H1 (cell line): ENCODE measurements at regions not wholly inside any gene's neighbourhood (a gene's known extent, or its start where the extent isn't known, plus 50 kb on each side); places are given as distances from the start of the nearest gene placed in this dataset.

Source experiments
- CTCF ChIA-PET: fragments of 300-600 bp; sonication (Branson Sonifier 250); formaldehyde crosslinking; loops from one replicate; lab custom pipeline; 2021; ENCODE audit not compliant: partially characterized antibody; lab: Charles Lee
- POLR2A ChIA-PET: fragments of 300-600 bp; sonication (Branson Sonifier 250); formaldehyde crosslinking; loops from one replicate; lab custom pipeline; 2021; ENCODE audit warnings: inconsistent platforms; ENCODE audit not compliant: partially characterized antibody; lab: Charles Lee
- DNase-seq, 2 experiments: peaks; one replicate each; pipeline versions ENCODE4 v3.0.0 to v3.0.0-alpha.2; 2010 to 2022; ENCODE audit warnings: low spot score in 2 of 2, low read depth in 1 of 2, mixed read lengths in 1 of 2
- FAIRE-seq: peaks from 2 replicates; lab custom pipeline; 2011; peaks lifted over from hg19 to GRCh38; lab: Jason Lieb, UNC
- H2AFZ ChIP-seq: 2 replicates; pipeline ENCODE4 v1.8.1; 2012; ENCODE audit warnings: low read length, inconsistent platforms
- H2AK5ac ChIP-seq: 2 replicates; pipeline ENCODE4 v1.6.1; 2013; ENCODE audit warnings: low read depth, low read length
- H2BK120ac ChIP-seq: replicated peaks from 2 replicates; pipeline ENCODE3; 2013; ENCODE audit warnings: low read depth, low read length, inconsistent platforms
- H2BK12ac ChIP-seq: 2 replicates; pipeline ENCODE4 v1.6.1; 2013; ENCODE audit warnings: low read depth, low read length
- H2BK15ac ChIP-seq: 2 replicates; pipeline ENCODE4 v1.6.1; 2013; ENCODE audit warnings: low read length
- H2BK20ac ChIP-seq: 2 replicates; pipeline ENCODE4 v1.6.1; 2013; ENCODE audit warnings: low read length
- H2BK5ac ChIP-seq: 2 replicates; pipeline ENCODE4 v1.6.1; 2013; ENCODE audit warnings: low read depth, low read length
- H3K14ac ChIP-seq: 2 replicates; pipeline ENCODE4 v1.6.1; 2013; ENCODE audit warnings: inconsistent platforms; ENCODE audit not compliant: insufficient read length
- H3K18ac ChIP-seq: 2 replicates; pipeline ENCODE4 v1.6.1; 2013; ENCODE audit warnings: low read length; ENCODE audit errors: extremely low read depth
- H3K23ac ChIP-seq: 2 replicates; pipeline ENCODE4 v1.6.1; 2013; ENCODE audit warnings: inconsistent platforms; ENCODE audit not compliant: insufficient read length
- H3K23me2 ChIP-seq: 2 replicates; pipeline ENCODE4 v1.6.1; 2013; ENCODE audit warnings: low read depth, low read length
- H3K27ac ChIP-seq: 2 replicates; pipeline ENCODE4 v1.6.1; 2011; ENCODE audit warnings: low read depth, low read length, inconsistent platforms
- H3K27me3 ChIP-seq, 4 experiments: replicated peaks in 1 of 4; 1 replicate in 1 of 4; 2 replicates in 3 of 4; pipeline versions ENCODE4 v1.6.1 to v1.8.1; 2011 to 2013; ENCODE audit warnings: low read length in 3 of 4, mild to moderate bottlenecking in 3 of 4, inconsistent platforms in 2 of 4, mixed read lengths in 2 of 4, moderate library complexity in 1 of 4; ENCODE audit not compliant: control insufficient read depth in 3 of 4, insufficient read depth in 3 of 4; ENCODE audit errors: extremely low read depth in 1 of 4
- H3K36me3 ChIP-seq, 4 experiments: 2 replicates each; pipeline versions ENCODE4 v1.6.1 to v1.8.1; 2011 to 2013; ENCODE audit warnings: mild to moderate bottlenecking in 4 of 4, low read length in 3 of 4, moderate library complexity in 2 of 4, control low read depth in 1 of 4, inconsistent platforms in 1 of 4; ENCODE audit not compliant: insufficient read depth in 4 of 4, control insufficient read depth in 2 of 4
- H3K4ac ChIP-seq: replicated peaks from 2 replicates; pipeline ENCODE3; 2013; ENCODE audit warnings: low read length, low read depth, mixed read lengths, inconsistent platforms; ENCODE audit not compliant: insufficient read length
- H3K4me1 ChIP-seq, 4 experiments: replicated peaks in 1 of 4; 1 replicate in 1 of 4; 2 replicates in 3 of 4; pipeline versions ENCODE4 v1.6.1 to v1.8.1; 2011 to 2013; ENCODE audit warnings: low read length in 3 of 4, inconsistent platforms in 2 of 4, mixed read lengths in 1 of 4; ENCODE audit not compliant: insufficient read depth in 4 of 4, control insufficient read depth in 3 of 4
- H3K4me2 ChIP-seq, 2 experiments: 2 replicates each; pipeline versions ENCODE4 v1.6.1 to v1.8.1; 2011 to 2013; ENCODE audit warnings: low read depth in 2 of 2, low read length in 2 of 2, control low read depth in 1 of 2, inconsistent platforms in 1 of 2, mild to moderate bottlenecking in 1 of 2; ENCODE audit not compliant: insufficient read depth in 1 of 2
- H3K4me3 ChIP-seq, 4 experiments: fragments of 200-600, 300-600 bp in 1 of 4; sonication (generic), shearing (Covaris generic), sonication (Bioruptor Twin) in 1 of 4; 2 replicates each; pipeline versions ENCODE4 v1.5.1 to v1.8.1; 2011 to 2016; ENCODE audit warnings: low read length in 4 of 4, low read depth in 3 of 4, control low read depth in 2 of 4, inconsistent platforms in 2 of 4, mild to moderate bottlenecking in 2 of 4, mixed read lengths in 1 of 4, moderate library complexity in 1 of 4; ENCODE audit not compliant: insufficient read depth in 2 of 4; ENCODE audit errors: extremely low read depth in 1 of 4
- H3K56ac ChIP-seq: replicated peaks from 2 replicates; pipeline ENCODE3; 2013; ENCODE audit warnings: low read depth, mild to moderate bottlenecking, mixed read lengths, low read length, inconsistent platforms; ENCODE audit not compliant: insufficient read length
- H3K79me1 ChIP-seq: 2 replicates; pipeline ENCODE4 v1.6.1; 2013; ENCODE audit warnings: low read depth, low read length, control low read depth
- H3K79me2 ChIP-seq, 2 experiments: 2 replicates each; pipeline versions ENCODE4 v1.6.1 to v1.8.1; 2012 to 2013; ENCODE audit warnings: low read length in 2 of 2, mild to moderate bottlenecking in 2 of 2, inconsistent platforms in 1 of 2; ENCODE audit not compliant: insufficient read depth in 2 of 2, control insufficient read depth in 1 of 2
- H3K9ac ChIP-seq, 4 experiments: replicated peaks in 1 of 4; 1 replicate in 1 of 4; 2 replicates in 3 of 4; pipeline versions ENCODE4 v1.6.1 to v1.8.1; 2011 to 2013; ENCODE audit warnings: low read depth in 3 of 4, low read length in 3 of 4, control low read depth in 2 of 4, mild to moderate bottlenecking in 2 of 4, moderate library complexity in 2 of 4, inconsistent platforms in 1 of 4; ENCODE audit errors: extremely low read depth in 1 of 4
- H3K9me3 ChIP-seq, 2 experiments: 2 replicates each; pipeline versions ENCODE4 v1.6.1 to v1.8.1; 2012 to 2013; ENCODE audit warnings: mild to moderate bottlenecking in 2 of 2, moderate library complexity in 2 of 2, control low read depth in 1 of 2, inconsistent platforms in 1 of 2, low read depth in 1 of 2, low read length in 1 of 2, mixed read lengths in 1 of 2; ENCODE audit not compliant: insufficient read depth in 2 of 2
- H4K20me1 ChIP-seq, 2 experiments: replicated peaks in 1 of 2; 2 replicates each; pipeline versions ENCODE3 to v1.8.1; 2011 to 2013; ENCODE audit warnings: inconsistent platforms in 2 of 2, low read length in 2 of 2, mild to moderate bottlenecking in 1 of 2; ENCODE audit not compliant: insufficient read depth in 2 of 2, control insufficient read depth in 1 of 2
- H4K5ac ChIP-seq: 2 replicates; pipeline ENCODE4 v1.6.1; 2013; ENCODE audit warnings: low read length, low read depth, mixed read lengths, inconsistent platforms; ENCODE audit not compliant: insufficient read length
- H4K8ac ChIP-seq: 2 replicates; pipeline ENCODE4 v1.8.0; 2013; ENCODE audit warnings: mild to moderate bottlenecking, moderate library complexity, low read length, inconsistent platforms; ENCODE audit not compliant: insufficient read depth; ENCODE audit errors: extremely low read depth
- H4K91ac ChIP-seq: replicated peaks from 2 replicates; pipeline ENCODE3; 2013; ENCODE audit warnings: low read length, mixed read lengths, inconsistent platforms; ENCODE audit not compliant: insufficient read length
- BCL11A ChIP-seq, 2 experiments: IDR thresholded peaks; one replicate each; pipeline ENCODE4 v1.6.1; 2011; ENCODE audit warnings: low read depth in 2 of 2, low read length in 2 of 2, mild to moderate bottlenecking in 2 of 2
- CBX5 ChIP-seq: fragments of 300-800, 300-1000 bp; sonication (generic); IDR thresholded peaks from 2 replicates; pipeline ENCODE4 v1.7.1; 2016; ENCODE audit warnings: antibody characterized with exemption, low read length, low read depth
- CBX8 ChIP-seq: fragments of 300-800, 300-1000 bp; sonication (generic); IDR thresholded peaks from 2 replicates; pipeline ENCODE4 v1.7.1; 2016; ENCODE audit warnings: low read depth, low read length, borderline replicate concordance
- CEBPB ChIP-seq: IDR thresholded peaks from 2 replicates; pipeline ENCODE4 v1.6.1; 2012; ENCODE audit warnings: low read depth, low read length
- CREB1 ChIP-seq: IDR thresholded peaks from 2 replicates; pipeline ENCODE4 v1.6.1; 2012; ENCODE audit warnings: inconsistent platforms
- E2F6 ChIP-seq: IDR thresholded peaks from 2 replicates; pipeline ENCODE4 v1.6.1; 2012; ENCODE audit warnings: inconsistent platforms
- EGR1 ChIP-seq: IDR thresholded peaks from 2 replicates; pipeline ENCODE4 v1.6.1; 2011; ENCODE audit warnings: low read depth, low read length, borderline replicate concordance
- GTF2F1 ChIP-seq: IDR thresholded peaks from 2 replicates; pipeline ENCODE4 v1.6.1; 2012; ENCODE audit warnings: low read depth, low read length, improper control_type of control experiment, borderline replicate concordance
- PHF8 ChIP-seq: fragments of 200-600 bp; sonication (generic); conservative IDR thresholded peaks from 2 replicates; pipeline ENCODE4 v1.7.1; 2012; ENCODE audit warnings: low read depth, mild to moderate bottlenecking, inconsistent platforms, low read length, moderate library complexity
- POLR2AphosphoS5 ChIP-seq: IDR thresholded peaks from 2 replicates; pipeline ENCODE4 v1.6.1; 2011; ENCODE audit warnings: low read depth, low read length
- RBBP5 ChIP-seq: IDR thresholded peaks from 2 replicates; pipeline ENCODE4 v1.7.1; 2012; ENCODE audit warnings: low read depth, mild to moderate bottlenecking, inconsistent platforms, low read length, moderate library complexity, borderline replicate concordance
- RXRA ChIP-seq: IDR thresholded peaks from 2 replicates; pipeline ENCODE4 v1.6.1; 2011; ENCODE audit warnings: low read depth, mild to moderate bottlenecking, low read length, moderate library complexity; ENCODE audit not compliant: insufficient read depth
- SIRT6 ChIP-seq: IDR thresholded peaks from one replicate; pipeline ENCODE4 v1.7.1; 2012; ENCODE audit warnings: low read length, inconsistent platforms
- SIX5 ChIP-seq: IDR thresholded peaks from 2 replicates; pipeline ENCODE4 v1.6.1; 2011; ENCODE audit warnings: mild to moderate bottlenecking, low read depth, low read length
- SP1 ChIP-seq: IDR thresholded peaks from 2 replicates; pipeline ENCODE4 v1.6.1; 2011; ENCODE audit warnings: low read depth, low read length
- TAF1 ChIP-seq: IDR thresholded peaks from 2 replicates; pipeline ENCODE4 v1.6.1; 2011; ENCODE audit warnings: mild to moderate bottlenecking, low read depth, low read length
- WGBS, 2 experiments: shearing (Covaris generic) in 1 of 2; methylation state at CpG; one replicate each; pipeline versions ENCODE4 v1.1.6 to v1.1.7; 2013 to 2015; ENCODE audit warnings: low lambda C conversion rate in 2 of 2, mixed read lengths in 2 of 2, inconsistent platforms in 1 of 2, low coverage in 1 of 2, missing lambda C conversion rate in 1 of 2; ENCODE audit not compliant: insufficient replicate concordance in 2 of 2, insufficient coverage in 1 of 2, insufficient read length in 1 of 2; ENCODE audit errors: extremely low coverage in 1 of 2, missing lambda C conversion rate in 1 of 2; 5-methylcytosine and 5-hydroxymethylcytosine counted together

GRCh38 chr3:161556941-161557340, 60.3 kb downstream of the OTOL1 start:
- Histone ChIP-seq H2BK20ac (no peak overlapping the region), H2AK5ac (no peak overlapping the region), H3K56ac (no peak overlapping the region), H3K36me3 (no peaks in the 10 kb centered on the region), H3K4me3 (no peak overlapping the region), H2BK5ac (no peak overlapping the region), H3K79me2 (no peaks in the 10 kb centered on the region), H3K9ac (no peak overlapping the region), H3K27me3 (no peaks in the 10 kb centered on the region), H3K4me1 (peaks cover 0 to 4% (median 0%) of the 10 kb centered on the region in 4 experiments; a peak in 1 of 7 replicates), H3K4me2 (no peak overlapping the region), H3K9me3 (no peaks in the 10 kb centered on the region), H3K27ac (no peak overlapping the region), H3K79me1 (no peaks in the 10 kb centered on the region), H3K23me2 (no peaks in the 10 kb centered on the region), H3K4ac (no peak overlapping the region), H2BK12ac (no peak overlapping the region), H3K14ac (no peak overlapping the region), H2BK120ac (no peak overlapping the region), H4K5ac (no peak overlapping the region), H3K18ac (no peak overlapping the region), H3K23ac (no peak overlapping the region), H4K20me1 (no peaks in the 10 kb centered on the region), H4K8ac (no peak overlapping the region), H2BK15ac (no peak overlapping the region), H4K91ac (no peak overlapping the region), H2AFZ (no peak overlapping the region)
- WGBS, 2 experiments: 85% methylated on average over 1 of the region's 1 CpG; no CpG with 5 or more reads in 1 of the 2 experiments
- POLR2A ChIA-PET: no interaction called here
- FAIRE-seq (no peak), DNase-seq (no peak)
- CTCF ChIA-PET: interaction anchor here (1.2 to 2.8 kb wide), 3 partner anchors 32 to 297 kb away, joined by 3 to 13 read pairs (median 3); no protein-coding TSS in a partner anchor
- TF ChIP-seq SIRT6 (no peak), CBX8 (no peak), PHF8 (no peak), RXRA (no peak), CREB1 (no peak), RBBP5 (no peak), BCL11A (IDR thresholded peaks at IDR 0.05; ENCODE audit: low read depth in 2 of 2, low read length in 2 of 2) (no peak), SP1 (no peak), TAF1 (no peak), SIX5 (no peak), EGR1 (no peak), CBX5 (no peak), GTF2F1 (no peak), POLR2AphosphoS5 (no peak), E2F6 (no peak), CEBPB (no peak)
